ENCODE measurements at regions not wholly inside any gene's neighbourhood (a gene's known extent, or its start where the extent isn't known, plus 50 kb on each side); places are given as distances from the start of the nearest gene placed in this dataset.

GRCh38 chr11:113562576-113562975 lies 87.4 kb upstream of the DRD2 start:
- intact Hi-C loops (cut with DNase I), result no loop called here
- no peak for ATAC-seq
- DNase-seq (ENCODE audit: missing footprints), result no peak

- intact Hi-C loops (cut with DNase I), result no loop called here
Measured at GRCh38 chr11:113557926-113558325, 82.7 kb upstream of the DRD2 start.

DNA sequence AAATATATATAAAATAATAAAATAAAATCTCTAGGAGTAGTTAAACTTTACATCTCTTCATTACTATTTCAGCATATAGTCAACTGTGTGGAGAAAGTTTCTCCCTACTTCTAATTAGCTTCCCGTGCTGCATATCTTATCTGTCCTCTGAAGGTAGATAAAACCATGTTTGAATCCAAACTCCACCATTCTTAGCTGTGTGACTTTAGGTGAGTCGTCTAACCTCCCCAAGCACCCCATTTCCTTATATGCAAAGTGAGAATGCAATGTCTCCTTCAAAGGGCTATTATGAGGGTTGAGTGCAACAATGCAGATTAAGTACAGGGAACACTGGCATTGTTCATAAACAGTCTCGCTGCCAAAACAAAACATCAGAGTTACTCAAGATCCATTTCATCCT lies 80.8 kb upstream of the DRD2 start:
- ATAC-seq, result no peak
- no peak for DNase-seq (ENCODE audit: missing footprints)
- intact Hi-C loops (cut with DNase I), result no loop called here

More at GRCh38 chr11:113557926-113558325, 82.7 kb upstream of the DRD2 start:
- ATAC-seq (no peak), DNase-seq (ENCODE audit: missing footprints) (no peak)

GRCh38 chr11:113555071-113555619 lies 79.9 kb upstream of the DRD2 start:
- no peak for ATAC-seq
- no peak for DNase-seq (ENCODE audit: missing footprints)
- intact Hi-C loops (cut with DNase I), result no loop called here

DNA sequence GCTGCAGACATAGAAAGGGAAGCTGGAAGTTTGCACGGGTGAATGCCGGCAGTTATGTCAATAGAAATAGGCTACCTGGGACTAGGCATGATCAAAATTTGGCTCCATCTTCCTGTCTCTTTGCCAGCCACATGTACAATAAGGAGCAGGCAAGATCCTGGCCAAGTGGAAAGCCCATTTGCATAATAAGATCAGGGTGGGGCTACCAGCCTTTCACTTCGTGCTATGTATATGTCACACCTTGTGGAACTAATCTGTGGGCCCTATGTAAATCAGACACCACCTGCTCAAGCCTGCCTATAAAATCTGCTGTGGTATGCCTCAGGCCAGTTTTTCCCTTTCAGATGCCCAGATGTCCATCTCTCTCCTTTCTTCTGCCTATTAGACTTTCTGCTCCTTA lies 79.3 kb upstream of the DRD2 start:
- intact Hi-C loops (cut with DNase I), result no loop called here
- DNase-seq (ENCODE audit: missing footprints) (no peak), ATAC-seq (no peak)

- intact Hi-C loops (cut with DNase I), result no loop called here
- ATAC-seq (no peak), DNase-seq (ENCODE audit: missing footprints) (no peak)
Measured at GRCh38 chr11:113553915-113554314, 78.7 kb upstream of the DRD2 start.

GRCh38 chr11:113553235-113553634 lies 78.0 kb upstream of the DRD2 start:
- no peak for ATAC-seq
- no peak for DNase-seq (ENCODE audit: missing footprints)
- intact Hi-C loops (cut with DNase I), result no loop called here

GRCh38 chr11:113552271-113552670 lies 77.1 kb upstream of the DRD2 start:
- intact Hi-C loops (cut with DNase I), result no loop called here
- DNase-seq (ENCODE audit: missing footprints), result no peak
- no peak for ATAC-seq

GRCh38 chr11:113551645-113552044 lies 76.4 kb upstream of the DRD2 start:
- intact Hi-C loops (cut with DNase I), result no loop called here
- no peak for DNase-seq (ENCODE audit: missing footprints)
- ATAC-seq, result no peak

GRCh38 chr11:113549611-113550578 lies 74.7 kb upstream of the DRD2 start:
- ATAC-seq (no peak), DNase-seq (ENCODE audit: missing footprints) (no peak)
- intact Hi-C loops (cut with DNase I), result no loop called here

- DNase-seq (ENCODE audit: missing footprints) (no peak), ATAC-seq (no peak)
- intact Hi-C loops (cut with DNase I), result no loop called here
Measured at GRCh38 chr11:113549061-113549460, 73.9 kb upstream of the DRD2 start.

DNA sequence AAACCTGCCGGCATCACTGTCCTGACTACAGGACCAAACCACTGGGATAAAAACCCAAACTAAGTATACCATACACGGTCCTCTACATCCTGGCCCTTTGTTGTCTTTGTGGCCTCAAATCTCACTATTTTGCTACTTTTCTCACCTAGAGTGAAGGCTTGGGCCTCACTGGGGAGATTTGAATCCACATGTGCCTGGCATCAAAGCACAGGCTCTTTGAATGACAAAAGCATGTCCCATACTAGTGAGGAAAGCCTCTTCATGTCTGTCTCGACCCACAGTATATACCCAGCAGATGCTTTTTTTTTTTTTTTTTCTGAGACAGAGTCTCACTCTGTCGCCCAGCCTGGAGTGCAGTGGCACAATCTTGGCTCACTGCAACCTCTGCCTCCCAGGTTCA lies 72.5 kb upstream of the DRD2 start:
- ATAC-seq (no peak), DNase-seq (ENCODE audit: missing footprints) (no peak)
- intact Hi-C loops (cut with DNase I), result no loop called here

GRCh38 chr11:113546757-113547507 lies 71.7 kb upstream of the DRD2 start:
- intact Hi-C loops (cut with DNase I), result no loop called here
- DNase-seq (ENCODE audit: missing footprints) (no peak), ATAC-seq (no peak)

DNA sequence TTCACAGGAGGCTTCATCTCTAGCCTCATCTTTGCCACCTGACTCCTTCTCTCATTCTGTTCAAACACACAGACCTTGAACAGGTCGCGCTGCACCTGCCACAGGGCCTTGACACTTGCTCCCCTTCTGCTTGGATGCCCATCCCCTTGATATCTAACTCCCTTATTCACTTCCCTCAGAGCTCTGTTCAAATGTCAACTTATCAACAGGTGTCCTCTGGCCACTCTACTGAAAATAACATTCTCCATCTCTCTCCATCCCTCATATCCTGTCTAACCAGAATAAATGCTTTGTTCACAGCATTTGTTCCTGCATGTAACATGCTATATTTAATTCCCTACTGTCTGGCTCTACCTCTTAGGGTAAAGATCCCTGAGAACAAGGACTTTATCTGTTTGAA lies 67.2 kb upstream of the DRD2 start:
- intact Hi-C loops (cut with DNase I), result no loop called here
- no peak for ATAC-seq
- DNase-seq (ENCODE audit: missing footprints), result no peak

DNA sequence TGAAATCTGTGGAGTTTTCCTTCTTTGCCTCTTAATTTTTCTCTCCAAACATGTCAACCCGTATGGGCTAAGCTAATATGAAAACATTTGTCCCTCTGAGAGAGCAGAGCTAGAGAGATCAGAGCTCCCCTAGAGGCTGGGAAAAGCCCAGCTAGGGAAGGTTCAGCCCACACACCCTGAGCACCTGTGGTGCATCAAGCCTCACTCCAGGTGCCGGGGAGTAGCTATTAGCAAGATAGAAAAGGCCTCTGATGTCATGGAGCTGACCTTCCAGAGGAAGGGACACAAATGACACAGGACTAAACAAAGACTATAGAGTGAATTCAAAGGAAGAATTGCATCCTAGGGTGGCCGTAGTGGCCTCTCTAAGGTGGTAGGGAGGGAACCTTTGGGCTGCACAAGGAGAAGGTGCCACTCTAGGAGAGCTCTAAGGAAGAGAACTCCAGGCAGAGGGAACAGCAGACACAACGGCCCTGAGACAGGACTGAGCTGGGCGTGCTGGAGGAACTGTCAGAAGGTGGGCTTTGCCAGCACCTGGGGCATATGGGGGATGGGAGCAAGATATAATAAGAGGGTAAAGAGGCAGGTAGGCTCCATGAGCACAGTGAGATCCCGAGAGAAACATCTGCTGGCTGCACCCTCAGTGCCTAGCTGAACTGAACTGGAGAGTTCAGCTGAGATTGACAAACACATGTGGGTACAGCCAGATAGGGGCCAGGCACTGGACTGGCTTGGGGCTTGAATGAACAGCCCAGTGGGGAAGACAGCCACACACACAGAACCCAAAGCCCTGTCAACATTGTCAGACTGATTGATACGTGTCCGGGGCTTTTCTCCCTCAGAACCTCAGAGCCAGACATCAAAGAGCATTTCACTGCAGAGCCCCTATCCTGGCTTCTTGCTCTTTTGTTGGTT lies 65.5 kb upstream of the DRD2 start:
- DNase-seq (ENCODE audit: missing footprints) (no peak), ATAC-seq (no peak)
- intact Hi-C loops (cut with DNase I), result no loop called here

DNA sequence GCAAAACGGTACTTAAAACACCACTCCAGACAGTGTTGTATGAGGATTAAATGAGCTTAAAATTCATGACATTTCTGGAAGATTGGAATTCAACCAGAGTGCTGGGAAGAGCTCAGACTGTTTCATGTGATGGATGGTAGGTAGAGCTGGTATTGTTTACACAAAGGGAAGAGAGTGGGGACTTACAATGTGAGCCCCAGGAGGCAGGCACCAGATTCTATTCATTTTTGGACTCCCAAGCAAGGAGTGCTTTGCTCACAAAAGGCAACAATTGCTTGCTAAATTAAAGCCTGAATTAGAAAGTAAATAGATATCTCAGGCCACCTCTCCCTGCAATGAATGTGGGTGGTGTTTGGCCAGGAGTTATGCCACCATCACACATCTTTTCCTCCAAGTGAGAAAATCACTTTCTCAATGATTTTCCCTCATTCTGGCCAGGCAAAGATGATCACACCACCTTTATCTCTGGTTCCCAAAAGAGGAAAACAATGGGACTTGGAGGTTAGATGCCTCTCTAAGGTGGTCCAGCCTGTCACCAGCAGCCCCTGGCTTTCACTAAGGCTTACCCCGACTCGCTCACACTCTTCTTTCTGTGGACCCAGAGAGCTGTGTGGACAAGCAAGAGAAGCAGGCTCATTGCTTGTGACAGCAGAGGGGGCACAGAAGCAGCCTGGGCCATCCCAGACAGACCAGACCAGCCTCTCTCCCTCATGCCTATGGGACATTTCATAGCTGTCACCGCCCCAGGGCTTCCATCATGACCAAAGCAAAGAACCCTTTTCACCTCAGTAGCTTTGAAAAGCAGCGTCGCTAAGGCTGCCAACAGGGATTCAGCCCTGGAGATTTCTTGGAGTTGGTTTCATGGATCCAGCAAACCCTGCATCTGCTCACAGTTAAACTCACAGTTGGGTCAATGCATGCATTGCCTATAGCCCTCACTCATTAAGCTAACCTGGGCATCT lies 63.5 kb upstream of the DRD2 start:
- ATAC-seq (no peak), DNase-seq (ENCODE audit: missing footprints) (no peak)
- intact Hi-C loops (cut with DNase I), result loop anchor here (10.0 kb wide), 1 partner anchor 164 kb away; no protein-coding TSS in a partner anchor

DNA sequence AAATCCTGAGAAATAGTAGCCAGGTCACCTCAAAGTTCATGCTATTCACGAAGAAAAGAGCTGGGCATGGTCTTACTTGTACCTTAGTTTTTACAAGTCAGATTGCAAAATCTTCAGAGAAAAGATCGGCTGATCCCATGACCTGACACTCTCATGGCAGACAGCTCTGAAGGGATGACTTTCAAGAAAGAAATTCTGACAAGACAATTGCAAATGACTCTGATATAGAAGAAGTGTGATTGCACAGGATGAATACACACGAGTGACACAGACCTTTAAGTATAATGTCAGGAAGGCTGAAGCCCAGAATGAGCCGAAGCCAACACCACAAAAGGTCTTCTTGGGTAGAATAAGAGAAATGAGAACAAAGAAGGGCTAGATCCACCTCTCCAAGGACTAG lies 59.4 kb upstream of the DRD2 start:
- ATAC-seq (no peak), DNase-seq (ENCODE audit: missing footprints) (no peak)
- intact Hi-C loops (cut with DNase I), result loop anchor here (10.0 kb wide), 1 partner anchor 160 kb away; no protein-coding TSS in a partner anchor

DNA sequence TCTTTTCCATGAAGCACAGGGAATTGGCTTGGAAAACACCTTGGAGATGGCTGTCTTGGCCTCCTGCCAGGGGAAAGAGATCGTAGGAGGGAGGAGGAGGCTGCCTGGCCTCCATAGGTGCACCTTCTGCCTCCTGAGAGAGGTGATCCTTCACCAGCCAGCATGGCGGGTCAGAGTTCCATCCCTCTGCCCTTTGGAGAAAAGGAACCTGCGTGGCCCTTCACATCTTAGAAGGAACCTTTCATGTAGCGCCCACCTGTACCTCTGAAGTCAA lies 58.2 kb upstream of the DRD2 start:
- no peak for DNase-seq (ENCODE audit: missing footprints)
- ATAC-seq, result no peak
- intact Hi-C loops (cut with DNase I), result loop anchor here (2.0 to 10.0 kb wide), 2 partner anchors 159 to 229 kb away; no protein-coding TSS in a partner anchor

Data from Right ventricle myocardium inferior (tissue), 1 donor.